SK-N-SH treated with all-trans-retinoic acid at 6 μM for 48 hours (cell line): ENCODE measurements at regions not wholly inside any gene's neighbourhood (a gene's known extent, or its start where the extent isn't known, plus 50 kb on each side); places are given as distances from the start of the nearest gene placed in this dataset.

Experiments
- ATAC-seq: fragments of 200-7000 bp; cut with Tn5 transposase; 3 replicates; pipeline ENCODE4 v1.9.1; 2020; ENCODE audit warnings: mild to moderate bottlenecking, moderate library complexity
- ARNTL ChIP-seq: fragments of 450-650 bp; formaldehyde crosslinking; IDR thresholded peaks from 2 replicates; pipeline ENCODE4 v1.5.0; 2020; ENCODE audit warnings: low read depth, mild to moderate bottlenecking, moderate library complexity, borderline replicate concordance
- BACH2 ChIP-seq: fragments of 250-450 bp; sonication (Bioruptor Pico); IDR thresholded peaks from 2 replicates; pipeline ENCODE4 v1.9.0; 2021; ENCODE audit warnings: mild to moderate bottlenecking, borderline replicate concordance
- CSDC2 ChIP-seq: fragments of 250-450 bp; sonication (Bioruptor Pico); IDR thresholded peaks from 2 replicates; pipeline ENCODE4 v1.5.0; 2020; ENCODE audit warnings: mild to moderate bottlenecking, moderate library complexity
- CSRNP3 ChIP-seq: fragments of 250-450 bp; sonication (Bioruptor Pico); IDR thresholded peaks from 2 replicates; pipeline ENCODE4 v1.5.1; 2021; ENCODE audit warnings: mild to moderate bottlenecking, moderate library complexity
- ESRRG ChIP-seq: fragments of 250-450 bp; sonication (Bioruptor Pico); IDR thresholded peaks from 2 replicates; pipeline ENCODE4 v1.6.1; 2021; ENCODE audit warnings: mild to moderate bottlenecking
- GLIS3 ChIP-seq: fragments of 250-450 bp; sonication (Bioruptor Pico); IDR thresholded peaks from 2 replicates; pipeline ENCODE4 v1.5.0; 2020; ENCODE audit warnings: mild to moderate bottlenecking, moderate library complexity
- ISL1 ChIP-seq: fragments of 250-450 bp; sonication (Bioruptor Pico); IDR thresholded peaks from 2 replicates; pipeline ENCODE4 v2.1.2; 2022; ENCODE audit warnings: mild to moderate bottlenecking, moderate library complexity
- OSR1 ChIP-seq: fragments of 250-450 bp; sonication (Bioruptor Pico); IDR thresholded peaks from 2 replicates; pipeline ENCODE4 v1.8.0; 2022; ENCODE audit warnings: moderate library complexity, mild to moderate bottlenecking, inconsistent platforms
- PATZ1 ChIP-seq: fragments of 250-450 bp; sonication (Bioruptor Pico); IDR thresholded peaks from 2 replicates; pipeline ENCODE4 v1.8.0; 2020; ENCODE audit warnings: mild to moderate bottlenecking, moderate library complexity, borderline replicate concordance
- POU6F1 ChIP-seq: fragments of 250-450 bp; sonication (Bioruptor Pico); IDR thresholded peaks from 2 replicates; pipeline ENCODE4 v1.8.0; 2021; ENCODE audit warnings: low read depth, mild to moderate bottlenecking, moderate library complexity, borderline replicate concordance
- PPARA ChIP-seq: fragments of 250-450 bp; sonication (Bioruptor Pico); IDR thresholded peaks from 2 replicates; pipeline ENCODE4 v1.5.0; 2020; ENCODE audit warnings: mild to moderate bottlenecking, borderline replicate concordance
- SNAI2 ChIP-seq: fragments of 250-450 bp; sonication (Bioruptor Pico); IDR thresholded peaks from 2 replicates; pipeline ENCODE4 v1.5.0; 2020; ENCODE audit warnings: mild to moderate bottlenecking, moderate library complexity
- TCF4 ChIP-seq: fragments of 250-450 bp; sonication (Bioruptor Pico); IDR thresholded peaks from 2 replicates; pipeline ENCODE4 v1.8.0; 2021; ENCODE audit warnings: mild to moderate bottlenecking, moderate library complexity, borderline replicate concordance
- ZC3H10 ChIP-seq: fragments of 250-450 bp; sonication (Bioruptor Pico); IDR thresholded peaks from 2 replicates; pipeline ENCODE4 v1.5.1; 2021; ENCODE audit warnings: mild to moderate bottlenecking, moderate library complexity
- ZFP3 ChIP-seq: fragments of 250-450 bp; sonication (Bioruptor Pico); IDR thresholded peaks from 2 replicates; pipeline ENCODE4 v1.5.0; 2020; ENCODE audit warnings: mild to moderate bottlenecking, moderate library complexity
- ZFP30 ChIP-seq: fragments of 450-650 bp; formaldehyde crosslinking; IDR thresholded peaks from 2 replicates; pipeline ENCODE4 v1.5.0; 2022; ENCODE audit warnings: mild to moderate bottlenecking, moderate library complexity
- ZNF565 ChIP-seq: fragments of 450-650 bp; formaldehyde crosslinking; conservative IDR thresholded peaks from 2 replicates; pipeline ENCODE4 v1.5.0; 2020; ENCODE audit warnings: low read depth, mild to moderate bottlenecking, moderate library complexity
- ZNF70 ChIP-seq: fragments of 450-650 bp; formaldehyde crosslinking; IDR thresholded peaks from 2 replicates; pipeline ENCODE4 v1.5.0; 2020; ENCODE audit warnings: mild to moderate bottlenecking, moderate library complexity
- ZNF8 ChIP-seq: fragments of 450-650 bp; formaldehyde crosslinking; IDR thresholded peaks from 2 replicates; pipeline ENCODE4 v1.5.0; 2020; ENCODE audit warnings: mild to moderate bottlenecking, moderate library complexity
- TF ChIP-seq, protein P1 (sequence below): fragments of 250-450 bp; sonication (Bioruptor Pico); IDR thresholded peaks from 2 replicates; pipeline ENCODE4 v1.5.1; 2020; ENCODE audit warnings: low read depth, mild to moderate bottlenecking, moderate library complexity

DNA sequence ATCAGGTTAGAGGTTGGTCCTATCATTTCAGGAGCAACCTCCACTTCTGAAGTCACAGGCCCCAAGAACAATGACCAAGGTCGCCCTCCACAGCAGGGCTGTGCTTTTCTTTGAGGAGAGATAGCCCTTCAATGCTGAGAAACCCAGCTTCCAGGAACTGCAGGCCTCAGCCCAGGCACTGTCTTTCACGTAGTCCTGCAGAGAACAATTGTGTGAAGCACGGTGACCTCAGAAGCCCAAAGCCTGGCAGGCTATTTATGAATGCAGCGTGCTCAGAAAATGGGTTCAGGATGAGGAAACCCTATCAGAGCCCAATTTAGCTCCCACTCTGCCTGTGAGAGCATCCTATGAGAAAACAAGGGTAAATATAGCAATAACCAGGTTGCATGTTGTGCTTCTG lies 388.3 kb downstream of the PLK2 start:
- no peak for ATAC-seq
- no peak for TF ChIP-seq TCF4
- TF ChIP-seq GLIS3 (CRISPR knock-in tag) = no peak
- no peak for TF ChIP-seq ARNTL (CRISPR knock-in tag)
- no peak for TF ChIP-seq ZNF565 (CRISPR knock-in tag)
- TF ChIP-seq PPARA (CRISPR knock-in tag) = no peak
- no peak for TF ChIP-seq OSR1 (CRISPR knock-in tag)
- TF ChIP-seq POU6F1 = no peak
- no peak for TF ChIP-seq PATZ1 (CRISPR knock-in tag)
- TF ChIP-seq, protein P1, sequence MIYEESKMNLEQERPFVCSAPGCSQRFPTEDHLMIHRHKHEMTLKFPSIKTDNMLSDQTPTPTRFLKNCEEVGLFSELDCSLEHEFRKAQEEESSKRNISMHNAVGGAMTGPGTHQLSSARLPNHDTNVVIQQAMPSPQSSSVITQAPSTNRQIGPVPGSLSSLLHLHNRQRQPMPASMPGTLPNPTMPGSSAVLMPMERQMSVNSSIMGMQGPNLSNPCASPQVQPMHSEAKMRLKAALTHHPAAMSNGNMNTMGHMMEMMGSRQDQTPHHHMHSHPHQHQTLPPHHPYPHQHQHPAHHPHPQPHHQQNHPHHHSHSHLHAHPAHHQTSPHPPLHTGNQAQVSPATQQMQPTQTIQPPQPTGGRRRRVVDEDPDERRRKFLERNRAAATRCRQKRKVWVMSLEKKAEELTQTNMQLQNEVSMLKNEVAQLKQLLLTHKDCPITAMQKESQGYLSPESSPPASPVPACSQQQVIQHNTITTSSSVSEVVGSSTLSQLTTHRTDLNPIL (CRISPR knock-in tag) = no peak
- no peak for TF ChIP-seq SNAI2 (CRISPR knock-in tag)
- TF ChIP-seq CSDC2 (CRISPR knock-in tag) = no peak
- TF ChIP-seq ZFP3 (CRISPR knock-in tag) = no peak
- no peak for TF ChIP-seq ISL1 (CRISPR knock-in tag)
- TF ChIP-seq BACH2 (CRISPR knock-in tag) = no peak
- no peak for TF ChIP-seq ZNF8 (CRISPR knock-in tag)

DNA sequence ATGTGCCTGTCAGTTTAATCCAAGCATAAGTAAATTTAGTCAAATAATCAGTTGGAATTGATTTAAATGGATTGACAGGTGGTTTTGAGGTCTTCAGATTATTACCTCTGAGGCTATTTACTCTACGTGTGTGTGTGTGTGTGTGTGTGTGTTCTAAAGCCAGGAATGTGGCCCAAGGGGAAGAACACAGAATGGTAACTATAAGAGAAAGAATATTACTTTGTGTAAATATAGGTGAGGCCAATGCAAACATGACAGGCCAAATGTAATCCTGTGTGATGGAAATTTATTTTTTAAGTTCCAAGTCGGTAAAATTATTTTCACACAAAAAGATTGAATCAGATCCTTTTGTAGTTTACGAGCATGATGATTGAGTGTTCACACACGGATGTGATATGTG lies 390.0 kb downstream of the PLK2 start:
- no peak for ATAC-seq
- TF ChIP-seq SNAI2 (CRISPR knock-in tag) (no peak), TCF4 (no peak), ZNF565 (CRISPR knock-in tag) (no peak), BACH2 (CRISPR knock-in tag) (no peak), ZFP3 (CRISPR knock-in tag) (no peak), ESRRG (CRISPR knock-in tag) (no peak), ISL1 (CRISPR knock-in tag) (no peak), POU6F1 (no peak)
- TF ChIP-seq, all 23 proteins: peak for 0

GRCh38 chr5:58069016-58069705 lies 390.7 kb downstream of the PLK2 start:
- no peak for ATAC-seq
- TF ChIP-seq ESRRG (CRISPR knock-in tag) (no peak), SNAI2 (CRISPR knock-in tag) (no peak), OSR1 (CRISPR knock-in tag) (no peak), ZNF70 (CRISPR knock-in tag) (no peak), PPARA (CRISPR knock-in tag) (no peak), ZC3H10 (CRISPR knock-in tag) (no peak), CSRNP3 (CRISPR knock-in tag) (no peak), ZFP30 (CRISPR knock-in tag) (no peak), ZNF565 (CRISPR knock-in tag) (no peak)
- TF ChIP-seq, protein P1 (CRISPR knock-in tag) = no peak
